Naive B cell (primary cell): ENCODE measurements at regions not wholly inside any gene's neighbourhood (a gene's known extent, or its start where the extent isn't known, plus 50 kb on each side); places are given as distances from the start of the nearest gene placed in this dataset.
A peak's percentile ranks its signal among the peaks of the same experiment; 100 is the strongest.

Source experiments
- ATAC-seq, 2 donors: fragments of 150-1000 bp; cut with Tn5 transposase; 2 replicates each; pipeline ENCODE4 v1.10.0; 2021; ENCODE audit warnings: low read depth in 2 of 2, mild to moderate bottlenecking in 2 of 2, moderate library complexity in 2 of 2
- DNase-seq: peaks from one replicate; pipeline ENCODE4 v3.0.0; 2022
- H3K27ac Mint-ChIP-seq, 6 donors: one replicate each; pipeline ENCODE4 v1.8.0; 2020 to 2022; ENCODE audit warnings: mild to moderate bottlenecking in 6 of 6, mixed read lengths in 6 of 6, moderate library complexity in 5 of 6, inconsistent platforms in 2 of 6
- H3K27me3 Mint-ChIP-seq, 3 donors: one replicate each; pipeline ENCODE4 v1.8.0; 2021 to 2022; ENCODE audit warnings: mixed read lengths in 3 of 3, mild to moderate bottlenecking in 1 of 3
- H3K36me3 Mint-ChIP-seq, 2 donors: one replicate each; pipeline ENCODE4 v1.8.0; 2020 to 2022; ENCODE audit warnings: mixed read lengths in 2 of 2, inconsistent platforms in 1 of 2, mild to moderate bottlenecking in 1 of 2
- H3K4me1 Mint-ChIP-seq, 3 donors: one replicate each; pipeline ENCODE4 v1.8.0; 2020 to 2022; ENCODE audit warnings: mixed read lengths in 3 of 3, inconsistent platforms in 1 of 3, mild to moderate bottlenecking in 1 of 3, moderate library complexity in 1 of 3
- H3K4me3 Mint-ChIP-seq, 8 donors: one replicate each; pipeline ENCODE4 v1.8.0; 2020 to 2022; ENCODE audit warnings: mild to moderate bottlenecking in 8 of 8, mixed read lengths in 8 of 8, moderate library complexity in 8 of 8, inconsistent platforms in 2 of 8
- H3K9me3 Mint-ChIP-seq, 7 donors: one replicate each; pipeline ENCODE4 v1.8.0; 2020 to 2022; ENCODE audit warnings: mixed read lengths in 7 of 7, mild to moderate bottlenecking in 5 of 7, inconsistent platforms in 2 of 7, moderate library complexity in 1 of 7

- ATAC-seq (no peak), DNase-seq (no peak)
- Mint-ChIP-seq H3K36me3 (no peaks in the 10 kb centered on the region), H3K27ac (peak overlapping the region in 1 of 6 donors; percentile 28), H3K4me1 (no peaks in the 10 kb centered on the region), H3K27me3 (peaks cover 7 to 33% (median 32%) of the 10 kb centered on the region in 3 donors), H3K9me3 (peaks cover 0 to 3% (median 0%) of the 10 kb centered on the region in 7 donors), H3K4me3 (no peak overlapping the region)
Measured at GRCh38 chr1:18549906-18550305, 69.2 kb downstream of the KLHDC7A start.

- no peaks in the 10 kb centered on the region for H3K36me3 Mint-ChIP-seq
- no peak for DNase-seq
- peaks cover 0 to 5% (median 0%) of the 10 kb centered on the region in 3 donors for H3K4me1 Mint-ChIP-seq
- no peak for ATAC-seq
- H3K27ac Mint-ChIP-seq: no peak overlapping the region
- H3K9me3 Mint-ChIP-seq: peaks cover 0 to 3% (median 0%) of the 10 kb centered on the region in 7 donors
- H3K4me3 Mint-ChIP-seq: no peak overlapping the region
- H3K27me3 Mint-ChIP-seq: peaks cover 15 to 51% (median 42%) of the 10 kb centered on the region in 3 donors
Measured at GRCh38 chr1:18552631-18553030, 71.9 kb downstream of the KLHDC7A start.

- H3K36me3 Mint-ChIP-seq: no peaks in the 10 kb centered on the region
- DNase-seq (no peak), ATAC-seq (no peak)
- peak overlapping the region in 1 of 8 donors; percentile 81 for H3K4me3 Mint-ChIP-seq
- peaks cover 0 to 3% (median 0%) of the 10 kb centered on the region in 7 donors for H3K9me3 Mint-ChIP-seq
- H3K4me1 Mint-ChIP-seq: peaks cover 0 to 7% (median 0%) of the 10 kb centered on the region in 3 donors
- peaks cover 18 to 56% (median 45%) of the 10 kb centered on the region in 3 donors for H3K27me3 Mint-ChIP-seq
- peak overlapping the region in 1 of 6 donors; percentile 73 for H3K27ac Mint-ChIP-seq
Measured at GRCh38 chr1:18553388-18553787, 72.7 kb downstream of the KLHDC7A start.

- Mint-ChIP-seq H3K9me3 (peaks cover 0 to 3% (median 0%) of the 10 kb centered on the region in 7 donors), H3K4me3 (no peak overlapping the region), H3K36me3 (no peaks in the 10 kb centered on the region), H3K4me1 (peaks cover 0 to 7% (median 0%) of the 10 kb centered on the region in 3 donors), H3K27ac (no peak overlapping the region), H3K27me3 (peaks cover 17 to 60% (median 52%) of the 10 kb centered on the region in 3 donors)
- ATAC-seq (no peak), DNase-seq (no peak)
Measured at GRCh38 chr1:18554099-18554498, 73.4 kb downstream of the KLHDC7A start.

GRCh38 chr1:18554597-18554996, 73.9 kb downstream of the KLHDC7A start:
- no peak for ATAC-seq
- Mint-ChIP-seq H3K9me3 (peaks cover 0 to 3% (median 0%) of the 10 kb centered on the region in 7 donors), H3K27ac (no peak overlapping the region), H3K36me3 (no peaks in the 10 kb centered on the region), H3K4me3 (no peak overlapping the region), H3K27me3 (peaks cover 19 to 61% (median 57%) of the 10 kb centered on the region in 3 donors), H3K4me1 (peaks cover 0 to 7% (median 0%) of the 10 kb centered on the region in 3 donors)
- no peak for DNase-seq

- ATAC-seq (no peak), DNase-seq (no peak)
- H3K4me3 Mint-ChIP-seq: no peak overlapping the region
- no peak overlapping the region for H3K27ac Mint-ChIP-seq
- H3K36me3 Mint-ChIP-seq: no peaks in the 10 kb centered on the region
- peaks cover 0 to 3% (median 0%) of the 10 kb centered on the region in 7 donors for H3K9me3 Mint-ChIP-seq
- peaks cover 21 to 60% (median 57%) of the 10 kb centered on the region in 3 donors for H3K27me3 Mint-ChIP-seq
- H3K4me1 Mint-ChIP-seq: peaks cover 0 to 7% (median 0%) of the 10 kb centered on the region in 3 donors
Measured at GRCh38 chr1:18555036-18555435, 74.3 kb downstream of the KLHDC7A start.

GRCh38 chr1:18556364-18556763, 74.3 kb upstream of the PAX7 start:
- no peak overlapping the region for H3K4me3 Mint-ChIP-seq
- peaks cover 0 to 7% (median 0%) of the 10 kb centered on the region in 3 donors for H3K4me1 Mint-ChIP-seq
- no peak overlapping the region for H3K27ac Mint-ChIP-seq
- peaks cover 22 to 64% (median 57%) of the 10 kb centered on the region in 3 donors for H3K27me3 Mint-ChIP-seq
- ATAC-seq (no peak), DNase-seq (no peak)
- no peaks in the 10 kb centered on the region for H3K36me3 Mint-ChIP-seq
- H3K9me3 Mint-ChIP-seq: peaks cover 0 to 3% (median 0%) of the 10 kb centered on the region in 7 donors

- peaks cover 0 to 7% (median 0%) of the 10 kb centered on the region in 3 donors for H3K4me1 Mint-ChIP-seq
- peak overlapping the region in 1 of 8 donors; percentile 1 for H3K4me3 Mint-ChIP-seq
- no peak for DNase-seq
- ATAC-seq: no peak
- peaks cover 0 to 3% (median 0%) of the 10 kb centered on the region in 7 donors for H3K9me3 Mint-ChIP-seq
- H3K27ac Mint-ChIP-seq: no peak overlapping the region
- H3K27me3 Mint-ChIP-seq: peaks cover 22 to 72% (median 64%) of the 10 kb centered on the region in 3 donors
- no peaks in the 10 kb centered on the region for H3K36me3 Mint-ChIP-seq
Measured at GRCh38 chr1:18557621-18558465, 72.8 kb upstream of the PAX7 start.

GRCh38 chr1:18560692-18561091, 70.0 kb upstream of the PAX7 start:
- H3K36me3 Mint-ChIP-seq: no peaks in the 10 kb centered on the region
- H3K27ac Mint-ChIP-seq: no peak overlapping the region
- H3K9me3 Mint-ChIP-seq: peaks cover 0 to 2% (median 0%) of the 10 kb centered on the region in 7 donors
- H3K4me3 Mint-ChIP-seq: no peak overlapping the region
- peaks cover 27 to 62% (median 50%) of the 10 kb centered on the region in 3 donors for H3K27me3 Mint-ChIP-seq
- ATAC-seq (no peak), DNase-seq (no peak)
- peaks cover 0 to 7% (median 0%) of the 10 kb centered on the region in 3 donors for H3K4me1 Mint-ChIP-seq

- no peak overlapping the region for H3K4me3 Mint-ChIP-seq
- ATAC-seq (no peak), DNase-seq (no peak)
- H3K27ac Mint-ChIP-seq: no peak overlapping the region
- peaks cover 23 to 60% (median 46%) of the 10 kb centered on the region in 3 donors for H3K27me3 Mint-ChIP-seq
- peaks cover 0 to 4% (median 0%) of the 10 kb centered on the region in 7 donors for H3K9me3 Mint-ChIP-seq
- no peaks in the 10 kb centered on the region for H3K36me3 Mint-ChIP-seq
- H3K4me1 Mint-ChIP-seq: peaks cover 0 to 5% (median 0%) of the 10 kb centered on the region in 3 donors
Measured at GRCh38 chr1:18561967-18562366, 68.7 kb upstream of the PAX7 start.

GRCh38 chr1:18564676-18565075, 66.0 kb upstream of the PAX7 start:
- Mint-ChIP-seq H3K9me3 (peaks cover 0 to 8% (median 2%) of the 10 kb centered on the region in 7 donors), H3K36me3 (no peaks in the 10 kb centered on the region), H3K27ac (no peak overlapping the region), H3K27me3 (peaks cover 20 to 52% (median 32%) of the 10 kb centered on the region in 3 donors), H3K4me1 (no peaks in the 10 kb centered on the region), H3K4me3 (no peak overlapping the region)
- ATAC-seq (no peak), DNase-seq (no peak)

- DNase-seq (no peak), ATAC-seq (no peak)
- H3K27ac Mint-ChIP-seq: no peak overlapping the region
- no peaks in the 10 kb centered on the region for H3K36me3 Mint-ChIP-seq
- H3K4me1 Mint-ChIP-seq: no peaks in the 10 kb centered on the region
- H3K4me3 Mint-ChIP-seq: no peak overlapping the region
- H3K9me3 Mint-ChIP-seq: peaks cover 0 to 8% (median 2%) of the 10 kb centered on the region in 7 donors
- peaks cover 18 to 59% (median 36%) of the 10 kb centered on the region in 3 donors for H3K27me3 Mint-ChIP-seq
Measured at GRCh38 chr1:18565321-18565720, 65.3 kb upstream of the PAX7 start.

GRCh38 chr1:18568489-18568888, 62.2 kb upstream of the PAX7 start:
- Mint-ChIP-seq H3K4me1 (peaks cover 5 to 13% (median 6%) of the 10 kb centered on the region in 3 donors), H3K36me3 (no peaks in the 10 kb centered on the region), H3K27me3 (peaks cover 14 to 42% (median 27%) of the 10 kb centered on the region in 3 donors), H3K4me3 (no peak overlapping the region), H3K9me3 (peaks cover 0 to 8% (median 2%) of the 10 kb centered on the region in 7 donors), H3K27ac (no peak overlapping the region)
- ATAC-seq (no peak), DNase-seq (no peak)

GRCh38 chr1:18569251-18569650, 61.4 kb upstream of the PAX7 start:
- H3K36me3 Mint-ChIP-seq: no peaks in the 10 kb centered on the region
- H3K9me3 Mint-ChIP-seq: peaks cover 0 to 8% (median 2%) of the 10 kb centered on the region in 7 donors
- H3K27me3 Mint-ChIP-seq: peaks cover 10 to 42% (median 27%) of the 10 kb centered on the region in 3 donors
- ATAC-seq (no peak), DNase-seq (no peak)
- H3K4me3 Mint-ChIP-seq: no peak overlapping the region
- peaks cover 5 to 13% (median 9%) of the 10 kb centered on the region in 3 donors for H3K4me1 Mint-ChIP-seq
- H3K27ac Mint-ChIP-seq: no peak overlapping the region
